Activated T-helper 1 cell treated with anti-CD3 and anti-CD28 coated beads, Interleukin-2, amount 50 U/mL, for 16 hours (primary cell): ENCODE measurements at regions not wholly inside any gene's neighbourhood (a gene's known extent, or its start where the extent isn't known, plus 50 kb on each side); places are given as distances from the start of the nearest gene placed in this dataset.
"Not testable (repeated sequence)": the region's sequence is repeated elsewhere in the genome, so short reads cannot be mapped to it uniquely, and the experiment has no call there.

ENCODE experiments used
- DNase-seq, 2 donors: peaks; one replicate each; pipeline ENCODE4 v3.0.0-alpha.2; 2020; ENCODE audit warnings: low read depth in 1 of 2, low spot score in 1 of 2

GRCh38 chr2:113386780-113387433, 50.6 kb upstream of the ZNG1B start:
- DNase-seq: not testable (repeated sequence)

DNA sequence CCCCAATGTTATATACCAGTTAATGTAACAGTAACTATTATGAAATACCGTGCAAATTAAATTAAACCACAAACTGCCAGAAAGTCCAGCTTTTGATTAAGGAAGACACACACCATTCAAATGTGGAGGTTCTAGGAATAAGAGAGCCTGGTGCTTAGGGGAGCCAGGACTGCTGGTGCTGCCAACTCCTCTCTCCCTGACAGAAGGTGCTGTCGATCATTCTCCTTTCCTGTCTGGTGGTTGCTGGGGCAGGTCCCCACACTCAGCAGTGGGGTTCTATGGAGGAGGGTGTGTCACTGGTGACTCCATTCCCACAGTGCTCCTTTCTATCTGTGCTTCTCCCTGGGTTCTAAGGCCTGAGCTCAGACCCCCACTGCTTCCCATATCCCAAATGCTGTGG, 57.9 kb upstream of the ZNG1B start:
- DNase-seq: not testable (repeated sequence)

DNA sequence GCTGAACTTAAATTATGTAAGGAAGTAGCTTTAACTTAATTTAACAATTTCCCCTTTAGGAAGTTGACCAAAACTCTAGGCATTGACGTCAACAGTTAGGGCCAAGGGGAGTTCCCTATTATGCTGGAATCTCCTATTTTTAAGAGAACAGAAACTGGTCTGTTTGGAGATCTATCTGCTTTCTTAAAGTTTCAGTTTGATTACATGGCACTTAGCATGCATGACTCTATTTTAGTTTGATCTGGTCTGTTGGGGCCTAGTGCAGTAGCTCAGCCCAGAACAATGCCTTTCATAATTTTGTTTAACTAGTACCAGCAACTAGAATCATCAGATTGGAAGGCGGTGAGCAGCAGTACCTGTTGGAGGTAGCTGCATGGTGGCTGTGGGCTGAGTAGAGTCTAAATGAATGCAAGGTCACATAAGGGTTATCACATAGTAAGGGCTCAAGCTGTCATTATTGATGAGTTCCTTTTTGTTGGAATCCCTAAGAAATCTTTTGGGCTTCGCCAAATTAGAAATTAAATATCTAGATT, 60.5 kb upstream of the ZNG1B start:
- no peak for DNase-seq

- DNase-seq: no peak
These were observed 61.1 kb upstream of the ZNG1B start for GRCh38 chr2:113376253-113376912.

- DNase-seq: not testable (repeated sequence)
These were observed 62.6 kb upstream of the ZNG1B start for GRCh38 chr2:113374857-113375256.

DNA sequence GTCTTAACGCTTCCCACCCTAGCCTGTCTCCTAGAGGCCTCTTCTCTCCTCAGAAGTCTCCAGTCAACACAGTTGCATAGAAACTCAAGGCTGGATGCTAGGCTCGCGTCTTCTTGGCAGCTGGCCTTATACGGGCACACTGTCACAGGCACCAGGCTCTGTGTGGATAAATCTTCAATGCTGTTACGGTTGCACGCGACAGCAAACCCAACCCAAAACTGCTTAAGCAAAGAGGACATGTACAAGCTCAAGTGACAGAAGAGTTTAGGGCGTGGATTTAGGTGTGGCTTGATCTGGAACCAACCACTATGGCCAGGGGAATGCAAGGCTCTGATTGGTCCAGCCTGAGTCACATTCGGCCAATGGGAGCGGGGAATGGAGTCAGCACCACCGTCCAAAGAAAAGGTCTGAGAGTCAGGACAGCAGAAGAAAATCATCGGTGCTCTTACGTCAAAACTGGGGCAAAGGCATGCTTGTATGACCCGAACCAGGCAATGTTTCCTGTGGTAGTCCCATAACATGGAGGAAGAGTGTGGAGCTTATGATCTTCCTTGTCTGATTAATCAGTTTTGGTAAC, 65.1 kb upstream of the ZNG1B start:
- DNase-seq: not testable (repeated sequence)

- DNase-seq: peak; percentile 24 to 38
These were observed 66.9 kb upstream of the ZNG1B start for GRCh38 chr2:113370478-113371091.

- DNase-seq: no peak
These were observed 67.5 kb upstream of the ZNG1B start for GRCh38 chr2:113370030-113370429.

- DNase-seq: not testable (repeated sequence)
These were observed 68.9 kb upstream of the ZNG1B start for GRCh38 chr2:113368581-113368980.

DNA sequence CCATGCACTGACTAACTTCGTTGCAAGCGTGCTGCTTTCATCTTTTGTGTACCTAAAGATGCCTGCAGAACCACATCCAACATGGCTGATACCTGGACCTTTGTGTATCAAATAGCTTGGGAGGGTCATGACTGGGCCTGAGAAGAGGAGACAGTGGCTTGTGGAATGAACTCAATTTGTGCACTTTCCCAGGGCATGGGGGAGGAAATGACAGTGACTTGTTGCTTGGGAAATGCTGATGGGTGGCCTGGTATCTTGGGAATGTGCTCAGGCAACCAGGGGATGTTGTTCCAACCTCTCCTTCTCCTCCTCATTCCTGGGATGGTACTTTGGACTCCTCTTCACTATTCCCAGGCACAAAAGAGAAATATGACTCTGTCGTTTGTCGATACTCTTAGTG, 70.7 kb upstream of the ZNG1B start:
- DNase-seq: not testable (repeated sequence)

DNA sequence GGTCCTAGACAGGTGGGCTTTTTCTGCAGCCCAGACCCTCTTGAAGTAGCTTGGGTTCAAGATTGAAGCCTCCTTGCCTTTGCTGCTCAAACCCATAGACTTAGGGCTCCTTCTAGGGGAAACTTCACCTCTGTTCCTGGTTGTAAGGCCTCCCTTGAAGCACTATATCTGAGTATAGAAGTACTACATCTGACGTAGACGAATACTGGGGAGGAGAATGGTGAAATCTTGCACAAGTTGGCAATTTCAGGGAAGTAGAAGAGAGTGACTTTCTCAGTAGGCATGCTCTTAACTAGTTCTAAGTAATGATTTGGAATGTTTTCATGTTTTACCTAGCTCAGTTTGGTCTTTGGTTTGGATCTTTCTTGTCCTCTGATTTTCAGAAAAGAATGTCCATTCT, 71.7 kb upstream of the ZNG1B start:
- DNase-seq: not testable (repeated sequence)

- not testable (repeated sequence) for DNase-seq
These were observed 72.2 kb upstream of the ZNG1B start for GRCh38 chr2:113365290-113365689.

- no peak for DNase-seq
These were observed 76.4 kb upstream of the ZNG1B start for GRCh38 chr2:113361051-113361450.

DNA sequence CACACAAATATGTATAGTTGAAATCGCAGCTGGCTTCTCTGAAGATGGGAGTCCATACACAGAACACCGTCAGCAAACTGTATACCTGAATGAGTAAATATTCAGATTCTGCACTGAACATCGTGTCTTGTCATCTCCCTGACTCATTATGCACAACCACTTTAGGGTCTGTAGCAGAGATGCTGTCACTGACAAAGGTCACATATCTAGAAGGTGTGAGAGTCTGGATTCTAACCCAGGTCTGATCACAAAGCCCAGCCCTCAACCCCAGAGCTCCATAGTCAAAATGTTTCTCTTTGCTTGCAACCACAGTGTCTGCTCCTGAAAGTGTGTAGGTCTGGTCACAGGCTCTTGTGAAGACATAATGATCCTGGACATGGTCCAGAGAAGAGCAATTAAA, 78.3 kb upstream of the PAX8 start:
- DNase-seq: no peak

DNA sequence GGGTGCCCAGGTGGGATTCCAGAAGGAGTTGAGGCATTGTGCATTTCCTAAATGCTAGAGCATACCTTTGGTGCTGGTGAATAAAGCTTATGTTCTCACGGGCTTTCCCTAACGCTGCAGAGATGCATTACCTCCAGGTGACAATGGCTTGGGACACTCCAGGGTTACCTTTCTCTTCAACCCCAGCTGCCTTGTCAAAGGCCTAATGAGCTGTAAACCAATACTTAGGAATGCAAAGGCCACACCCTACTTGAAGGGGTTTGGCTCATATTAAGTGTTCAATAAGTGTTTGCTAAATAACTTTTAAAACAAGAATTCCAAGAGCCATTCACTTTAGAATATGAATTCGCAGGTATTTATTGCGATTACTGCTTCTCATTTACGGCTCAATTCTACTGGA, 77.6 kb upstream of the PAX8 start:
- not testable (repeated sequence) for DNase-seq

- DNase-seq: not testable (repeated sequence)
These were observed 76.8 kb upstream of the PAX8 start for GRCh38 chr2:113355339-113356015.

- no peak for DNase-seq
These were observed 72.9 kb upstream of the PAX8 start for GRCh38 chr2:113351375-113352355.

DNA sequence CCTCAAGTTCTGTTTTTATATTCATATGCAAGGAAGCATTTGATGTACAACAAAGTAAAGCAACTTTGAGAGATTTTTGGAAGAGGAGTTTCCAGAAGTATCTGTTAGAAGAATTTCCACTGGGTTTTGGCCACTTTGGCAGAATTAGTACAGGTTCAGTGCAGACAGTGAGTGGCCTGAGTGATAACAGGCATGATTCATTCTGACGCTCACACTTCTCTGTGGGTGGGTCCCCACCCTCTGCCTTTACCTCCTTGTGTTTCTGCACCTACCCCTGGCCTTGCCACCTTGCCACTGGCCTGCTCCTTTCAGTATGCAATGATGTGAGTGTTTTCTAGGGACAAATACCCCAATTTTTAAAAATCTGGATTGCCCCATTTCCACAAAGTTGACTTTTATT, 65.1 kb upstream of the PAX8 start:
- not testable (repeated sequence) for DNase-seq

DNA sequence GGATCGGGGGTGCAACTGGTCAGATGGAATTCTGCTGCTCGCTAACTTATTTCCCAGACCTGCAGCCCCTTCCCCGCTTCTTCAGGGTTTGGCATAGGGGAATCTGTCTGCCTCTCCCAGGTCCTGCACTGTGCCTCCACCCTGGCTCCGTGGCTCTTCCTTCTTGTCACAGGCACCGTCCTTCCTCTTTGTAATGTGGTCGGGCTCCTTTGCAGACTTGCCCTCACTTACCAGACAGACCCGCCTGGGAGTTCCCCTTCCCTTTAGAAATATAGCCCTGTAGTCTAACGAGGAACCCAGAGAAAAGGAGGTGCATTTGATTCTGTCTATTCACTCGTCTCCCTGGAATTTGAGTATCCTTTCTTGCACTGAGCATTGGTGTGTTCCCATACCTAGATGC, 63.9 kb upstream of the PAX8 start:
- DNase-seq: no peak

DNA sequence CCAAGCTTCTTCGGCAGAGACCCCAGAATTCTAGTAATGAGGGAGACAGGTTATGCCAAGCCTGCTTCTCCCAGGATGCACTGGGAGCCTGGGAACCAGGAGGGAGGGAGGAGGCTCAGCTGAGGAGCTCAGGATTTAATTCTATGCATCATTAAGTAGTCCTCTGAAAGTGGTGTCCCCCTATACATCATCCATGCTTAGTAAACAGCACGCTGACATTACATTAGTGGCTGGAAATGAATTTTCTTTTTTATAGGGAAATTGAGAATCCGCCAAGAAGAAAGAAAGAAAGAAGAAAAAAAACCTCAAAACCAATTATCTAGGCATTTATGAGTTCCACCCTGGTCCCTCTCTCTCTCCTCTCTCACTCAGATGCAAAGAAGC, 63.1 kb upstream of the PAX8 start:
- not testable (repeated sequence) for DNase-seq
